HG03342 (cell line): ENCODE measurements at regions not wholly inside any gene's neighbourhood (a gene's known extent, or its start where the extent isn't known, plus 50 kb on each side); places are given as distances from the start of the nearest gene placed in this dataset.
"Not testable (repeated sequence)": the region's sequence is repeated elsewhere in the genome, so short reads cannot be mapped to it uniquely, and the experiment has no call there.

ENCODE experiments used
- ATAC-seq: cut with Tn5 transposase; IDR thresholded peaks from one replicate; pipeline ENCODE4 v1.9.1; 2021; ENCODE audit warnings: mild to moderate bottlenecking, moderate library complexity; ENCODE audit not compliant: unreplicated experiment

DNA sequence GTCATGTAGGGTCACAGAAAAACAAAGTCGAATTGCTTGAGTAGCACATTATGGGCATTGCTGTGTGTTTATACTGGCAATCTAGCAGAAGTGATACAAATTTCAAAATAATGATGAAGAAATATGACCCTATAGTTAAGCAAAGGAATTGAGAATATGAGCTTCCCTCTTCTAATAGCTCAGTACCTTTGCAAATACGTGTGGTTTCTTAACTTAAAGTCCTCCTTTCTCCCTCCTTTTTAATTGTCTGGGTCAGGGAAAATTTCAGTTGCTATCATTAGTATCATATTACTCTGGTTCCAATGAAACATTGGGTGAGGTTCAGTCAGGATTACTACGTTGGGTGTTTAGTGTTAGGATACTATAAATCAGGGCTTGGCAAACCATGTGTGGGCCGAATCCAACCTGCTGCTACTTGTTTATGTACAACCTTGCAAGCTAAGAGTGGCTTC is 166.8 kb upstream of the CARMIL1 start:
- no peak for ATAC-seq

DNA sequence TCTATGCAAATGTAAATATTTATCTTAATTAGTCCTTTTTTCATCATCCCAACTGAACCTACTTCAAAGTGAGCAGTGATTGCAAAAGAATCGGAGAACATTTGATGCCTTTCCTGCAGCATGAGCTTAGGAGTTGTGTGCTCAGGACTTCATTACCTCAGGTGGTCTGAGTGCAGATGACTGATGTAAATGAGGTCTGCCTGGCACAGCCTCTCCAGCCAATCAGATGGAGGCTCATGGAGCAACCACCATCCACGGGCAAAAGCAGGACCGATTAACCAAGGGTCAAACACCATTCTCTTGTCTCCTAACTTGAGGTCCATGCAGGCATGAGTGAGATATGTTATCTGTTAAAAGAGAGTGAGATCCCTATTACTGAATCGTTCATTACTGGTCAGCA is 165.7 kb upstream of the CARMIL1 start:
- ATAC-seq = no peak

- ATAC-seq = no peak
Observed at GRCh38 chr6:25118038-25118437, 161.1 kb upstream of the CARMIL1 start.

DNA sequence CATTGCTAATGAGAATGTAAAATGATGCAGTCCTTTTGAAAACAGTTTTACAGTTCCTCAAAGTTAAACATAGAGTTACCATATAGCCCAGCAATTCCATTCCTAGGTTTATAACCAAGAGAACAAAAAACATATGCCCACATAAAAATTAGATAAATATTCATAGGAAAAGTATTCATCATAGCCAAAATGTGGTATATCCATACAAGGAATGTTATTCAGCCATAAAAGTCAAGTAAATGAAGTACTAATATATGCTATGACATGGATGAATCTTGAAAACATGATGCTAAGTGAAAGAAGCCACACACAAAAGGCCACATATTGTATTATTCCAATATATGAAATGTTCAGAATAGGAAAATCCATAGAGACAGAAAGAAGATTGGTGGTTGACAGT is 158.0 kb upstream of the CARMIL1 start:
- ATAC-seq = no peak

- no peak for ATAC-seq
Observed at GRCh38 chr6:25122001-25122400, 157.2 kb upstream of the CARMIL1 start.

- ATAC-seq = no peak
Observed at GRCh38 chr6:25122622-25123237, 156.4 kb upstream of the CARMIL1 start.

DNA sequence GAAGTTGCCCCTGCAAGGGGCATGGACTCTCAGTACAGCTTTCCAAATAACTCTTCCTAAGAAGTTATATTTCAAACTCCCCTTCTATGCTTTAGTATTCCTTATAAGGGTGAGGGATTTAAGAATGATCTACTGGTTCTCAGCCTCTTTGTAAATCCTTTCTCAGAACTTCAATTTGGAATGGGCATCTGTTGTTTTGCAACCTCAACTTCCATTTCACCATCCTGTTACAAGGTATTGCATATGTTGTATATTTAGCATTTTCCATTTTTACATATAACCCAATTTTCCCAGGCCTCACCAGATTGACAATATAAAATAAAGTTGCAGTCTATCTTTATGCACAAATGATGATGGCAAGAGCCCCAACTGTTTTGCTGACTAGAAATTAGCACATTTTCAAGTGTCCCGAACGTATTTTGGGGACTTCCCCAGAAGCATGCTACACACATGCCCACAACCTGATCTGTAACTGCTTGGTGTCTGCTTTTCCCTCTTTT is 154.9 kb upstream of the CARMIL1 start:
- no peak for ATAC-seq

DNA sequence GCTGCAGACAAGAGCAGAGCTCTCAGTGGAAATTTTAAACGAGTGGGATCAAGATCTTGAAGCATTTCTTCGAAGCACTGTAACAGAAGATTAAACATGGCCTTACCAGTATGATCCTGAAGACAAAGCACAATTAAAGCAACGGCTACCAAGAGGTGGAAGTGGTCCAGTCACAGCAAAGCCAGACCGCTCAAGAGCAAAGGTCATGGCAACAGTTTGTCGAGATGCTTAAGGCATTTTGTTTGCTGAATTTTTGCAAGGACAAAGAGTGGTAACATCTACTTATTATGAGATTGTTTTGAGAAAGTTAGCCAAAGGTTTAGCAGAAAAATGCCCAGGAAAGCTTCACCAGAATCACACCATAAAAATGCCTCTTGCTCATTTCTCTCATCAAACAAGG is 153.4 kb upstream of the CARMIL1 start:
- no peak for ATAC-seq

DNA sequence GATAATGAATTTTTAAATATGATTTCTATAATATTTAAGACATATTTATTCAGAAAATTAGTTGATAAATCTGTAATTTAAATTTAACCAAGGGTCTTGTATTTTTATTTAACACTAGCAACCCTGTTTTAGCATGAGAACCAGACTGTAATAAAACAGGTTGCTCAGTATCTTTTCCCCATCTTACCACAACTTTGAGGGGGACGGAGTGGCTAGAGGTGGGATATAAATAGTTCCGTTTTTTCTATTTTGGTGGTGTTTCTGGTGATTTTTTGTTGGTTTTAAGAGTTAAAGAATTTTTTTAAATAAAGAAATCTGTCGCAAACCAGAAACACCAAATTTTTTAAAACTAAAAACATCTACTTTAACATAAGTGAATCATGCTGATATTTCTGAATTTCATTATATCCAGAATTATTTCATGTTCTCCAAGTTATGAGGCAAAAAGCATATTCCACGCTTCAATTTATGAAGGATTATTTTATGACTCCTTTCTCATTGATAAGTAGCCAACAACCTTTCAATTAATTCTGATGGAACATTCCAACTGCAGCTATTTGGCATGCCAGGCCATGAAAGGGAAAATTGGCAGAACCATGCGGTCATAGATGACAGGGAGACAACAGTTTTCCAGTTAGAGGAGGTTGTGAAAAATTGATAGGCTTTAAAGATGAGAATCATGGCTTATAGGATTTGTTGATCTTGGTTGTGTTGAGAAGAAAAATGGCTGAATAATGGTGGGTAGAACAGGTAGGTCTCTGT is 151.9 kb upstream of the CARMIL1 start:
- ATAC-seq = no peak

DNA sequence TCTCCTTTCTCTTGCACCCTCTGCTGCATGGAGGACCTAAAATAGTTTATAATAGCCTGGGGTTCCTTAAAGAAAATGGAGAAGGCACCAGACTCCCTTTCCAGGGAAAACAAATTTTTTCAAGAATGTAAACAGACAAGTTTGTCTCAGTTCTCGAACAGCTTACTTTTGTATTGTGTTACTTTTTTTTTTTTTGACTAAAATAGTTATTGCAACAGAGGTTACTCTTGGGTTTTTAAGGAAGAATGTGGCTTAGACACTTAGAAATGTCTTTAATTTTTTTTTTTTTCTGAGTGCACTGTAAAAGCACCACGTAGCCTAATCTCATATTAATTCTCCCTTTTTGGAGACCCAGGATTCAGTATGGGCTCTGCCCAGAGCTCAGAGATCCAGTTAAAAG is 148.7 kb upstream of the CARMIL1 start:
- no peak for ATAC-seq

GRCh38 chr6:25132934-25133333 is 146.2 kb upstream of the CARMIL1 start:
- ATAC-seq = no peak

DNA sequence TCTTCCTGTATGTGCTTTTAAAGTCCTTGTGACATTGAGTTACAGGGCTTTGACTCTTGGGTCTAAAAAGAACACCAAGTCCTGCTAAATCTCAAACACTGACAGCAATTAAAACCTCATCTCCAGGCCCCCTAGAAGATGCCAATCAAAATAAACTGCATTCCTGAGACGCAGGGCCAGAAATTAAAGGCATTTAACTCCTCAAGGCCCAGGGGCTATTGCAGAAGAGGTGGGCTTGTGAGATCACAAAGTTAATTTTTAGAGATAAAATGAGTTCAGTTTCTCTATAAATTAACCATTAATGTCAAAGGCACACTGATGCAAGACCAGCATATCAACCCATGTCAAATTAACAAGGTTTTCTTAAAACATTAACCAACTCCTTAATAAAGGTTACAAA is 145.6 kb upstream of the CARMIL1 start:
- no peak for ATAC-seq

DNA sequence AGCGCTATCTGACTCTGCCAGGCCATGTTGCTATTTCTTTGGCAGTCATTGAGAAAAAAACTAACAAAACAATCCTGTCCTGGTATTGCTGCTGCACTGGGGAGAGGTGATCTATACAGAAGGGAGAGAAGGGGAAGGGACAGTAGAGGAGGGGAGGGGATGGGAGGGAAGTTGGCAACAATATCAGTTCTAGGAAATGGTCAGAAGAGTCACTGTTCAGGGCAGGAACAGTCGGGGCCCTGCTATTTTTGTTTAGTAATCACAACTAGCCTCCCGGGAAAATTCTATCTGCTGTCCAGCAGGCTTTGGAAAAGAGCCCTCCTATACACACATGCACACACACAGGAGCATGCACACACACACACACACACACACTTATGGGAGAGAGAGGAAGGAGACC is 142.3 kb upstream of the CARMIL1 start:
- no peak for ATAC-seq

DNA sequence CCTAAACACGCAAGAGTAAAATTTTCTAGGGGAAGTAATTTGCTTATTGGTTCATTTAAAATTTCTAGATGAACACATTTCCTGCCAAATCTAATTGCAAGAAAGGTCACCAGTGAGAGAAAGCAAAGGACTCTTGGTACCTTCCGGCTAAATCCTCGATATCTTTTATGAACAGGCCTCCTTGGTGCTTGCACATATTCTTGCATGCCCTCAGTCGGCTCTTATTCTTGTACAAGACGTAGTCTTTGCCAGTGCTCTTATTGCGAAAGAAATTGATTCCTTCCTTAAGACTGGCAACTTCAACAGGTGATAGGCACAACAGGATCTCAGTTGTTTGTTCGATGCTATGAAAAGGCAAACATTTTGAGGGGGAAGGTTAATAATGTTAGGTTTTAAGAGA is 141.7 kb upstream of the CARMIL1 start:
- no peak for ATAC-seq

- no peak for ATAC-seq
Observed at GRCh38 chr6:25137916-25138232, 141.3 kb upstream of the CARMIL1 start.

DNA sequence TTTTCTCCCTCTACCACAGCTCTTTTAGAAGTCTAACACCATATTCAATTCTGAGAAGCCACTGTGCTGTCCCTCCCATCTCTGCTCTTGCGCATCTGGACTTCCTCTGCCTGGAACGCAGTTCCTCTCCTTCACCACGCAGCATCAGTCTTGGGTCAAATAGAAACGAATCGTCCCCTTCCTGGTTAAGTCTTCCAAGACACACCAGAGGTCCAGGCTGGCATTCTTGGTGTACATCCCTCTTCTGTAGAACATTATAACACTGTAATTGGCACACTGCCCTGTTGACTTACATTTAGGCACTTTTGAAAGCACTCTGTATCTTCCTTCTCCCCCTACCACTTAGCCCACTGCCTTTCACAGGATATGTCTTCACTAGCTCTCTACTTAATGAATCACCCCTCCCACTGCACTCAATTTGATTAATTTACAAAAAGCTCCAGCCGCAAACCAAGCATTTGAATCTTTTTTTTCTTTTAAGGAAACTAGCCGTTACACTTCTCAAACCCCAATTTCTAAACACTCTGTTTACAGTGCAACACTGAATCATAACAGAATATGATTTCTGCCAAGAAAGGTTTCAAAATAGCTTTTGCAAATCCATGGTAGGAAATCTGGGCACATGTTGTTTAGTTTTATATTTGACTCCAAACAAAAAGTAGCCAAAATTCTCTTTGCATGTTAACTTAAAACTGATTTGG is 140.8 kb upstream of the CARMIL1 start:
- ATAC-seq = peak; percentile 94

GRCh38 chr6:25138934-25139415 is 140.2 kb upstream of the CARMIL1 start:
- no peak for ATAC-seq

DNA sequence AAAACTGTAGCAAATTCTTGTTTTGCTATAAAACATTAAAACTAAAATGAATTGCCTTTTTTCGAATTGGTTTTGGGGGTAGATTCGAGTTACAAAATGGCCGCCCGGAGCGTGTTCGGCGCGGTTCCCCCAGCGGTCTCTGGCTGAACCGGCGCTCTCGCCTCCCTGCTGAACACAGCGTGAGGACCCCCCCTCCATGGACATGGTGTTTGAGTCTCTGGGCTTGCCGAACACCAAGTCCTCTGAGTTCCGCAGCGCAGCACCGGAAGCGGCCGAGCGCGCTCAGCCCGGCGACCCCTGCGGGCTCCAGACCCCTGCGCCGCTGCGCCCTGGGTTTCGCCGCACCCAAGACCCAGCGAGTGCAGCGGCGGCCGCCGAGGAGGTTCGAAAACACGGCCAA is 139.6 kb upstream of the CARMIL1 start:
- ATAC-seq = not testable (repeated sequence)

DNA sequence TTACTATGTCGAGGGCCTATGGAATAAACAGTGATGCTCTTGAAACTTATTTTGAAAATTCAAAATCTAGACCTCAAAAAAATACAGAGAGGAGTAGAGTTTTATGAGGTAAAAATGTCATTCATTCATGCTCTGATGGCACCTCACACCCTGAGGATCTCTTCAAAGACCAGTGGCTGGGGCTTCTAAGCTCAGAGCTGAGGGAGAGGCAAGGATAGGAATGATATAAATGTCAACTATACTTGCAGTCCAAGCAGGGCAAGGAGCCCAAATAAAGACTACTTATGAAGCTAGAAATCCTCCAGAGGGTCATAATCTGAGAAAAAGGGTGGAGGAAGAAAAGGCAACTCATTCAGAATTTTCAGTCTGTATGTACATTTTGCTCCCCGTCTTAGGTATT is 136.7 kb upstream of the CARMIL1 start:
- no peak for ATAC-seq

DNA sequence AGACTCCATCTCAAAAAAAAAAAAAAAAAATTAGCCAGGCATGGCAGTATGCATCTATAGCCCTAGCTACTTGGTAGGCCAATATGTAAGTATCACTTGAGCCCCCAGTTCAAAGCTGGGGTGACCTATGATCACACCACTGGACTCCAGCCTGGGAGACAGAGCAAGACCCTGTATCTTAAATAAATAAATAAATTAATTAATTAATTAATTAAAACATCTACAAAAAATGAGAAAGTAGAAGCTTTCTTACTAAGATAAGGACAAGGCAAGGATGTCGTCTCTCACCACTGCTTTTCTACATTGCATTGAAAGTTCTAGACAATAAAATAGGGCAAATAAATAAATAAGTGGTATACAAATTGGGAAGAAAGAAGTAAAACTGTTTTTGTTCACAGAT is 134.3 kb upstream of the CARMIL1 start:
- ATAC-seq = no peak

DNA sequence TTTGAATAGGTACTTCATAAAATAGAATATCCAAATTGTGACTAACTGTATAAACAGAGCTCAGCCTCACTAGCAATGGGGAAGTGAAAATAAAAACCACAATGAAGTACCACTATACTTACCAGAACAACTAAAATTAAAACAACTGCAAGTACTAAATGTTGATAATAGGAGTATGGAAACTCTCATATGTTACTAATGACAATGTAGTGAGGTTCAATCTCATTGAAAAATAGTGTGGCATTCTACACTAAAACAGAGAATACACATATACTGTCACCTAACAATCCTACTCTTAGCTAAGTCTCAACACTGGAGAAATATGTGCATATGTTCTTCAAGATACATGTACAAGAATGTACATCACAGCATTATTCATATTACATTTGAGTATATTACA is 132.0 kb upstream of the CARMIL1 start:
- ATAC-seq = peak; percentile 98

DNA sequence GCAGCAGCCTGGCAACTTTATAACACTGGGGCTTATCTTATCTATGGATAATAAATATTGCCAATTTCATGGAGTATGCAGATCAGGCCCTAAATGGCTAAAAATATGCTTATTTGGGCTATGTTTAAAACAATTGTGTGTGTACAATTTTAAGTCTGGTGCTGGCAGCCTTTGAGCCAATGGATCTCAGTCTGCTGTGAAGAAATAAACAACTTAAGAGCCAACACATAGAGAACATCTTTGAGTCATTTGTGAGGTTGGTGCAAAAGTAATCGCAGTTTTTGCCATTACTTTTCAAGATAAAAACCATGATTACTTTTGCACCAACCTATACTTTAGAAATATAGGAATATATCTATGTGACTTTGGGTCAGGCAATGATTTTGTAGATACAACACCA is 129.1 kb upstream of the CARMIL1 start:
- ATAC-seq = no peak
